Uterus (tissue), 3 donors: ENCODE measurements at regions not wholly inside any gene's neighbourhood (a gene's known extent, or its start where the extent isn't known, plus 50 kb on each side); places are given as distances from the start of the nearest gene placed in this dataset.

ENCODE experiments used
- DNase-seq, 2 donors: peaks; one replicate each; pipeline ENCODE4 v3.0.0-alpha.2; 2019 to 2020
- H3K27ac ChIP-seq, 2 donors: fragments of 200-600 bp; sonication (generic); 1 replicate in 1 of 2; 2 replicates in 1 of 2; pipeline ENCODE4 v1.5.1; 2016 to 2018
- H3K27me3 ChIP-seq, 2 donors: fragments of 200-600 bp; sonication (generic); one replicate each; pipeline ENCODE4 v1.5.1; 2018 to 2019; ENCODE audit warnings: control low read depth in 1 of 2
- H3K36me3 ChIP-seq, 2 donors: fragments of 200-600 bp; sonication (generic); one replicate each; pipeline ENCODE4 v1.5.1; 2019; ENCODE audit warnings: control low read depth in 1 of 2
- H3K4me1 ChIP-seq, 2 donors: fragments of 200-600 bp; sonication (generic); one replicate each; pipeline ENCODE4 v1.5.1; 2018 to 2019; ENCODE audit warnings: control low read depth in 1 of 2
- H3K4me3 ChIP-seq, 2 donors: fragments of 200-600 bp; sonication (generic); 1 replicate in 1 of 2; 2 replicates in 1 of 2; pipeline ENCODE4 v1.5.1; 2018 to 2019; ENCODE audit warnings: mild to moderate bottlenecking in 1 of 2
- H3K9me3 ChIP-seq, 2 donors: fragments of 200-600 bp; sonication (generic); one replicate each; pipeline ENCODE4 v1.5.1; 2019; ENCODE audit warnings: control low read depth in 1 of 2
- CTCF ChIP-seq, 4 experiments: fragments of 200-600 bp in 2 of 4; fragments of 450-650 bp in 2 of 4; sonication (generic) in 2 of 4; IDR thresholded peaks; one replicate each; pipeline ENCODE4 v1.5.1; 2016 to 2019; ENCODE audit warnings: antibody characterized with exemption in 4 of 4, mild to moderate bottlenecking in 2 of 4, moderate library complexity in 1 of 4
- POLR2A ChIP-seq, 2 donors: fragments of 450-650 bp; IDR thresholded peaks; one replicate each; pipeline ENCODE4 v1.6.1; 2016; ENCODE audit warnings: antibody characterized with exemption in 2 of 2, mild to moderate bottlenecking in 1 of 2, moderate library complexity in 1 of 2
- intact Hi-C: fragments of 100-400 bp; cut with DNase I; formaldehyde crosslinking; loops from one replicate; pipeline ENCODE4 v1.15.1; 2023; ENCODE audit warnings: low total_unique reads
- donor health status: DM: yes; HTN: yes; CAD: no.

DNA sequence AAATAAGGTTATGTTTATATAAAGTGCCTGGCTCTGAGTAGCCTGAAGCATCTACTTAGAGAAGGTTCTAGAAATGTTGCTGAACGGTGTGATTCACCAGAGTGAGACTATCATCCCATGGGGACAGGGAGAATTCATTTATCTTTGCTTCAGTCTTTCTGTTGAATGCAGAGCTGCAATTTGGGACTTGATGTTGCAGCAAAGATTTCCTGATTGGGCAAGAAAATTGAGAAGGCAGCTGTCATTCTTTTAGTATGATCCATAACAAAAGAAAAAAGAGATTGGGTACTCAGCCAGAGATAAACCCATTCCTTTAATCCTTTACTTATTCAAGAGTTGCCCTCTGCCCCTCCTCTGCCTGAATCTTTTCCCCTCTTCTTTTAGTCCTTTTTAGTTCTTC is 456.3 kb upstream of the WWC1 start:
- Histone ChIP-seq H3K36me3 (no peaks in the 10 kb centered on the region), H3K27me3 (no peaks in the 10 kb centered on the region), H3K4me3 (no peak overlapping the region), H3K27ac (no peak overlapping the region), H3K9me3 (no peaks in the 10 kb centered on the region), H3K4me1 (no peaks in the 10 kb centered on the region)
- intact Hi-C loops = no loop called here
- TF ChIP-seq POLR2A (IDR thresholded peaks at IDR 0.05) = no peak
- TF ChIP-seq CTCF (IDR thresholded peaks at IDR 0.05) = no peak
- DNase-seq = no peak

- DNase-seq = no peak
- intact Hi-C loops = no loop called here
- no peaks in the 10 kb centered on the region for H3K9me3 ChIP-seq
- H3K27ac ChIP-seq = no peak overlapping the region
- TF ChIP-seq POLR2A (IDR thresholded peaks at IDR 0.05) = no peak
- no peak for TF ChIP-seq CTCF (IDR thresholded peaks at IDR 0.05)
- no peak overlapping the region for H3K4me3 ChIP-seq
- no peaks in the 10 kb centered on the region for H3K4me1 ChIP-seq
- H3K36me3 ChIP-seq = no peaks in the 10 kb centered on the region
- H3K27me3 ChIP-seq = peaks cover 0 to 4% of the 10 kb centered on the region in 2 donors
These were observed 454.3 kb upstream of the WWC1 start for GRCh38 chr5:167837127-167837526.

DNA sequence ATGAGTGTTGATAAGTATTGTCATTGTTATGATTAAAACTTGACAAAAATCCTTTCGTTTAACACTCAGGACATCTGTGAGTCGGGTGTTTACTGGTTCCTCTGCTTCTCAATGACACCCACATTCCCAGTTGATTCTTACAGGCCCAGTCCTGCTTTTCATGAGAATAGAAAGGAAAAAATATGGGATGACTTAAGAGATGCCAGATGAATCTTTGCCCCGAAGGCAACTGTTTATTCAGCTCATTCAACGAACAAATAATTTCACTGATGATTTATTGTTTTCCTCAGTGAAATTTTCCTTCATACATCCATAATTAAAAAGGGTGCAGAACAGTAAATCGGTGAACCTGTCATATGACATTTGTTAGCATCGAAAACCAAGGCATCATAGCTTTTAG is 452.4 kb upstream of the WWC1 start:
- DNase-seq = no peak
- peaks cover 0 to 4% of the 10 kb centered on the region in 2 donors for H3K27me3 ChIP-seq
- no peak for TF ChIP-seq CTCF (IDR thresholded peaks at IDR 0.05)
- no peak for TF ChIP-seq POLR2A (IDR thresholded peaks at IDR 0.05)
- intact Hi-C loops = no loop called here
- no peak overlapping the region for H3K27ac ChIP-seq
- no peaks in the 10 kb centered on the region for H3K36me3 ChIP-seq
- H3K9me3 ChIP-seq = no peaks in the 10 kb centered on the region
- no peak overlapping the region for H3K4me3 ChIP-seq
- no peaks in the 10 kb centered on the region for H3K4me1 ChIP-seq

GRCh38 chr5:167840527-167841130 is 450.8 kb upstream of the WWC1 start:
- H3K4me3 ChIP-seq = no peak overlapping the region
- H3K36me3 ChIP-seq = no peaks in the 10 kb centered on the region
- no peak overlapping the region for H3K27ac ChIP-seq
- no peak for DNase-seq
- peaks cover 0 to 4% of the 10 kb centered on the region in 2 donors for H3K27me3 ChIP-seq
- TF ChIP-seq CTCF (IDR thresholded peaks at IDR 0.05) (no peak), POLR2A (IDR thresholded peaks at IDR 0.05) (no peak)
- no peaks in the 10 kb centered on the region for H3K9me3 ChIP-seq
- no peaks in the 10 kb centered on the region for H3K4me1 ChIP-seq
- intact Hi-C loops = no loop called here

DNA sequence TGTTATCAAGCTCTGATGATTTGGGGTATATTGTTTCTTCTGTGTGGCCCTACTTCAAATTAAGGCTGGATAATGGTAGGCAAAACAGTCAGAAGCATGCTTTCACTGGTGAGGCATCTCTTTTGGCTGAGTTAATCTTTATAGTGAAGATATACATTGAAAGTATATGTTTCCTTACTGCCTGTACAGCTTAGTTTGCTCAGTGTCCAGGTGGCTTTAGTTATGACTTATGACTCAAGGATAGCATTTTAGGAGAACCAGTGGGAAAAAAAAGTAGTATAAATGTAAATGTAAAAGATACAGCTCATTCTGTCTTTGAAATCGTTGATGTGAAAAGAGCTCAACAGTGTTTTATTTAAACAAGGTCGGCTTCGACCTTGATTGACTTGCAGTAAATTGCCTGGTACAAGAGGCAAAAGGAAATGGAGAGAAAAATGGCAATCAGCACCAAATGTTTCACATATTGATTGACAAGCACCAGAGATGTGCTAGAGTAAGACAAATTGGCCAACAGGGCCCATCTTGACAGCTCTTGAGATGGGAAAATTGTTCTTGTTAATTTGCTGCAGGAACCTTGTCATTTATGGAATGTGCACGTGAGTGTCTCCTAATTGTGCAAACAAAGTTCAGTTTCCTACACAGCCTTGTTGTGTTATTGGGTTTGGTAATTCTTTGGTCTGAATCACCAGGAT is 447.4 kb upstream of the WWC1 start:
- Histone ChIP-seq H3K27me3 (peaks cover 0 to 4% of the 10 kb centered on the region in 2 donors), H3K4me3 (no peak overlapping the region), H3K36me3 (no peaks in the 10 kb centered on the region), H3K4me1 (no peaks in the 10 kb centered on the region), H3K27ac (no peak overlapping the region), H3K9me3 (no peaks in the 10 kb centered on the region)
- TF ChIP-seq POLR2A (IDR thresholded peaks at IDR 0.05) = no peak
- no peak for TF ChIP-seq CTCF (IDR thresholded peaks at IDR 0.05)
- DNase-seq = no peak
- intact Hi-C loops = no loop called here
